ENCODE measurements at regions not wholly inside any gene's neighbourhood (a gene's known extent, or its start where the extent isn't known, plus 50 kb on each side); places are given as distances from the start of the nearest gene placed in this dataset.
"Not testable (repeated sequence)": the region's sequence is repeated elsewhere in the genome, so short reads cannot be mapped to it uniquely, and the experiment has no call there.

DNA sequence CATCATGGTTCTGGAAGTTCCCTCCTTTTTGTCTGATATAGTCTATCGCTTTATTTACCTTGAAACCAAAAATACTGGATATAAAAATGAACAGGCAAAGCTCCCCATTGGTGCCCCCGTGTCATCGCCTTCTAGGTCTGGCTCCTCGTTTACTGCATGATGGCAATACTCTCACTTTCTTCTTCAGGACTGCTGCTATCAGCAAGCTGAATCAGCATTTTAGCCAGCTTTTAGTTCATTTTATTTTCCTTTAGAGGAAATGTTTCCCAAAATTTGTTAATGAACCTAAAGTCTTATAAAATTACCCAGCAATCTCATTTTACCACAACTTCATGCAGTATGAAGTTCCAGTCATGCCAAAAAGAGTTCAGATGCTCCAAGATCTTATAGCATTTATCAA, 80.5 kb downstream of the ZIC3 start:
- DNase-seq = no peak

DNA sequence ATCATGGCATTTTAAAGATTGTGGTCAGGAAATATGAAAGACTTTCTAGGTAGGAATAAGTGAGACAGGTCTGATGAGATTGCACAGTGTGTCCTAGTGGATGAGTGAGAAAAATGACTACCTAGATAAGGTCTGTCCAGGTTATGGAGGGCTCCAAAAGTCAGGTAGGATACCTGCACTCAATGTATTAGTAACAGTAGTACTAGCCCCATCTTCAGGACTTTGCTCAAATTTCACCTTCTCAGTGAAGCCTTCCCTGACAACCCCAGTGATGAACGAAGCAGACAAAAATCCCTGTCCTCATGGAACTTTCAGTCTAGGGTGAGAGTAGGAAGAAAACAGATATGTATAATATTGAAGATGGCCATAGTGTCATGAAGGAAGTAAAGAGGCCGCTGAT, 85.7 kb downstream of the ZIC3 start:
- DNase-seq = no peak

DNA sequence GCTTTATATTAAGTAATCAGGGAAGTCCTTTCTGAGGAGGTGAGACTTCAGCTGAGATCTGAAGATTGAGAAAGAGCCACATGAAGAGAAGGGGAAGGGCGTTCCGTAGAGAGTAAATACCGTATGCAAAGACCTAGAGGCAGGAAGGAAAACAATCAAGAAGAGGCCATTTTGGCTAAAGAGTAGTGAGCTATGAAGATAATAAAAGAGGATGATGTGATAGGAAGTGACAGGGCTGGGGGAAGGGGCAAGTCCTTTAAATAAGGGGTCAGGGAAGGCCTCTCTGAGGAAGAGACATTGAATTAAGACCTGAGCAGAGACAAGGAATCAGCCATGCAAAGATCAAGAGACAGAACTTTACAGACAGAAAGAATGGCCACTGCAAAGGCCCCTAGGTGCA, 86.2 kb downstream of the ZIC3 start:
- DNase-seq = no peak

DNA sequence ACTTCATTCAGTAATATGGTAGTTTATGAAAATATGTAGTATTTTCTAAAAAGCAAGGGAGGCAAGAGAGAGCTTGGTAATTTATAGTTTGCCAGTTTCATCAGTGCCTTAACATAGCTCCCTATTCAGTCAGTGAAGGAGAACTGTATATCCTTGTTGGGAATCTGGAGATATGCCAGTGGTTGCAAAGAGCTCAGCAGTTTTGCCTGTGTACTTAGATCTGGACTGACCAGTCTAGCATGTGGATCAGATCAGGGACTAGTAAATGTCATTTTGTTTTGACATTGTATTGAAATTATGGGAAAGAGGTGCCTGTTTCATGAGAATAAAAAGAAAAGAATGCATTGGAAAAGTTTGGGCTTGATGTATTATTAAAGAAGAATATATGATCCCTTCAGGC, 88.6 kb downstream of the ZIC3 start:
- DNase-seq = no peak

DNA sequence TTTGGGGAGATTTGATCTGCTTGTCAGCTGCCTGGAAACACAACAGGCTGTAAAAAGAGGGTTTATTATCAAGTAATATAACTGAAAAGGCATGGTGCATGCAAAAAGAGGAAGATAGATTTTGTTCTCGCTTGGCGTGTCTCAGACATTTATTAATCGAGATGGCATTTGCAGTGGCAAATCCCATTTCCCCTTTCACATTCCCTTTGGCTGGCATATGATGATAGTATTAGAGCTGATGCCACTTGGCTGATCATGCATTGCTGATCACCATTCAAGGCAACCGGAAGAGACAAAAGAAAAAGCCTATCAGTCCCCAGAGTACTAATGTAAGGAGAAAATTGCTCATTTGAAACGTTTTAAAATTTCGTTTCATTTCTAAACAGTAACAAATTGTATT, 101.8 kb downstream of the ZIC3 start:
- no peak for DNase-seq

DNA sequence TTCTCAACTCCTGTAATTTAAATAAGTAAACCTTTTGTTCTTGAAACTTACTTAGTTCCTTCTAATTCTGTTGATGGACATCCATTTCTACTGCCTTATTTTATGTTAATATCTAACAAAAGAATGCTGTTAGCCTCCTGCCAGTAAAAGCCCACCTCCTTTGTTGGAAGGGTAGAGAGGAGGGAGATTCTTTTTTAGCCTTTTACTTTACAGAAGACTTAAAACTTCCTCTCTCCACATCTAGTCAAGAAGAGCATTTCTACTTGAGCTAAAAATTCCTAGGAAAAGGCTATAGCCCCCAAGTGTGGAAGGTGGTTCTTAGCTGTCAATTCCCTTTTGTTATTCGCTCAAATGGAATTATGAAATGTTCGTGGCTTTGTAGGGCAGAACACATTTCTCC, 118.7 kb downstream of the ZIC3 start:
- DNase-seq = no peak

DNA sequence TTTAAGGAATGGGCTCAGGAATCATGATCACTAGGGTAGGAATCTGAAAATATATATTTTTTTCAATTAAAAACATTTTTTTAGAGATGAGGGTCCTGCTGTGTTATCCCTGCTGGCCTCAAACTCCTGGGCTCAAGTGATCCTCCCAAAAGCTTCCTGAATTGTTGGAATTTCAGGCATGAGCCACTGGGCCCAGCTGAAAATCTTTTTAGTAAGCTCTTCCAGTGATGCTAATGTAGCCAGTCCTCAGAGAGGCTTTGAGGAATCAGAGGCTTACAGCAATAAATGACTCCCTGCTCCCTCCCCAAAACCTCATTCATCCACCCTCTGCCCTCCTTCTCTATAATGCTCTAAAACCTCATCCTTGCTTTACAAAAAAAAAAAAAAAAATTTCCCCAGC, 129.5 kb downstream of the ZIC3 start:
- DNase-seq = no peak

DNA sequence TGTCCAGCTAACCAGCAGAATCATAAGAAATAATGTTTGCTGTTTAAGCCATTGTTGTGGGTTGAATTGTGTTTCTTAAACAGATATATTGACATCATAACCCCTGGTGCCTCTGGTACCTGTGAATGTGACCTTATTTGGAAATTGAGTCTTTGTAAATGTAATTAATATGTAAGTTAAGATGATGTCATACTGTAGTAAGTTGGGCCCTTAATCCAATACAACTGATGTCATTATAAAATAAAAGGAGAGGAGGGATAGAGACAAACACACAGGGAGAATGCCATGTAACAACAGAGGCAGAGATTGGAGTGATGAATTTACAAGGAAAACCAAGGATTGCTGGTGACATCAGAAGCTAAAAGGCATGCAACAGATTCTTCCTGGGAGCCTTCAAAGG, 141.4 kb downstream of the ZIC3 start:
- no peak for DNase-seq

DNA sequence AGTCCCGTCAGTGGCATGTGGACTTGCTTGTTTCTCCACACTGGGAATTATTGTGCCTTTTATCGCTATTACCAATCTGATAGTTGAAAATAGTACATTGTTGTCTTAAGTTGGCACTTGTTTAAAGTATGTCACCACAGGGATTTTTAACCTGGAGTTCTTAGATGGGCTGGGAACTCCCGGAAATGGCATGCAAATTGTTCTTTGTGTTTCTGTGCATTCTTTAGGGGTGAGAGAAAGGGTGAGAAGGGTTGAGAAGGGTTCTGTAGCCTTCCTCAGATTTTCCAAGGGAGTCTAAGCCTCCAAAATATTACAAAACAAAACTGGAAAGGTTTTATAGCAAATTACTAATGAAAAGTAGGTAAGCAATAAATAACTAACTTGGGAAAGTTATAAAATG, 176.9 kb downstream of the ZIC3 start:
- DNase-seq = no peak

DNA sequence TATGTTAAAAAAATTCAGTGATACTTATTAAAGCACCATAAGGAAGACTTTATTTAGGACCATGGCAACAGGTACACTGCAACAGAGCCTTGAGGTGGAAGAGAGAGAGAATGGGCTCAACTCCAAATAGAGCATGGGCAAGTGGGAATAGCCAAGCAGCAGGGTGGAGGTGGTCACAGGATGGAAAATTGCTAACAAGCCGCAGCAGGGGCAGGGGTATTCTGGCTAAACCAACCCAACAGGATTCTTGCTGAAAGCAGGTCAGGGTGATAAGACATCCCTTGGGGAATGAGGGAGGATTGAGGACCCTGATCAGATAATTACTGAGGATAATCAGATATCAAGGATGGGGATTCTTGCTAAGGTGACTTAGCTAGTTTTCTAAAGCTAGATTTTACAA, 177.5 kb downstream of the ZIC3 start:
- DNase-seq = no peak

DNA sequence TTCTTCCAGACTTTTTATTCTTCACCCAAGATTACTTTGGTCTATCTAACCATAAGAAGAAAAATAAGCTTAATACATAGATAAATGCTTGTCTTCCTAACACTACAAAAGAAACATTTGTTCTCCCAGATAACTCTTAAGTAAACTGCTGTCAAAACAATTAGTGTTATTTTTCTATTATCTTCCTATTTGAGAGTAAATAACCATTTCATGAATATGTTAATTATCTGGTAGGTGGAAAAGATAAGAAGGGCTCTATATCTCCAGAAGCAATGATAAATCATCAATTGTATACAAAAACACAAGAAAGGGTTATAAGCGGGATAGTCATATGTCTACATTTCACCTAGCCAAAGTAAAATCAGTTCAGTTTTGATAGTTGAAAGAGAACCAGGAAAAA, 180.4 kb downstream of the ZIC3 start:
- no peak for DNase-seq

DNA sequence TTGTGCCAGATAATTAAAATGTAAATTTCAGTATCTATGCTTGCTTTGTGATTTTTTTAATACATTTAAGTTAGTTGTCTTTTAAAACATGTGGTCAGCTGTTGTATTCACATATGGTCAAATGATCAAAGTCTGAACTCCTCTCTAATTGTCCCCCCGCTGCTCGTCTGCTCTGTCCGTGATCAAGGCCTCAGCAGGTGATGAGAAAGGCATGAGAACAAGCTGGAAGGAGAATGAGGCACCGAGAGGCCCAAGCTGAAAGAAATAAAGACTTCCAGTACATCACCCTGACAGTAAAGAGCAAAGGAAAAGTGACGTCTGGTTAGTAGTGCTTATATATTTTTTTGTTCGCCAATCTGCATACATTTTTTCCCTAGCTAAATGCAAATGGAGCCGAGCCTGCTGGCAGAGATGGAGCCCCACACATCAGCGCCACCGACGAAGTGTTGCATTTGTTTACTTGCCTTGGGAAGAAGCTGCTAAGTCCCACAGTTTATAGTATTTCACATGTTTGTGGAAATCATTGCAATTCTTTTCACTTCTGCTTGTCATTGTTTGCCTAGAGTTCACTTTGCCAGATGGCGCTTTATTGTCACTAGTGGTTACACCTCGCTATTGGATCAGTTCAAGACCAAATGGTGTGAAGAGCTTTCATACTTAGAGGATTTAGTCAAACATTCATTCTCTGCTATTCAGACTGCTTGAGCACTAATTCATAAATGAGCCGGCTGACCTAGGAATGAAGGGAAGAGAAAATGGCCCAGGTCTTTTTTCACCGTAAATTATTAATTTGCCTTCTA, 181.5 kb downstream of the ZIC3 start:
- DNase-seq = no peak

DNA sequence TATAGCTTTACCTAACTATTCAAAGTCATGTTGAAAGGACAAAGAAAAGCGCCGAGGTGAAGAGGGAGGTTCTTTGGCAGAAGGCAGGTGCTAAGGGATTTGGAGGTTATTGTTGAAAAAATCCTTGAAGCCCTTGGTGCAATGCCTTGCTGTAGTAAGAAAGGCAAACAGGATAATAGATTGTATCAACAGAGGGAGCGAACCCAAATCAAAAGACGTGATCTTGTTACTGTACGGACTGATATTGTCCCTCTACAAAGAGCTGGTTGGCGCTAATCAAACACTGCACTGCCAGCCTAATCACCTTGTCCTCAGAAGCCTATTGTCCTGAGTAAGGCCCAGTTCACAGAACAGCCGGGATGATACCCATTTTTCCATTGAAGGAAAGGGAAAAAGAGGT, 182.9 kb downstream of the ZIC3 start:
- peak; percentile 8 for DNase-seq

DNA sequence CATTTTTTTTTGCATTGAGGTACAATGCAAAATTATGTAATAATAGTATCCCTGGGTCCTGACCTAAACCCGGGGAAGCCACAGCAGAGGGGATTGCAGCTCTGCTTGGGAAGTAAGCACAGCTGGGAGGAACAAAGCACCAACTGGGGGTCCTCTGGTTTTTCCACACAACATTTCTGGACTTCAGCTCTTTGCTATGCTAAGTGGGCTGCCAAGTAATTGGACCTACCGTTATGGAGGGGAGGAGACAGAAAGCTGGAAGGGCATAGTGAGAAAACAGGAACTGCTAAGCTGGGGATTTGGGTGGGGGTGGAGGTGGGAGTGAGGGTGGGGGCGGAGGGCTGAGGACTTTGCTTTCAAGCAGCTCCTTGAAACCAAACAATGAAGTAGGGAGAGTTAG, 183.3 kb downstream of the ZIC3 start:
- no peak for DNase-seq

DNA sequence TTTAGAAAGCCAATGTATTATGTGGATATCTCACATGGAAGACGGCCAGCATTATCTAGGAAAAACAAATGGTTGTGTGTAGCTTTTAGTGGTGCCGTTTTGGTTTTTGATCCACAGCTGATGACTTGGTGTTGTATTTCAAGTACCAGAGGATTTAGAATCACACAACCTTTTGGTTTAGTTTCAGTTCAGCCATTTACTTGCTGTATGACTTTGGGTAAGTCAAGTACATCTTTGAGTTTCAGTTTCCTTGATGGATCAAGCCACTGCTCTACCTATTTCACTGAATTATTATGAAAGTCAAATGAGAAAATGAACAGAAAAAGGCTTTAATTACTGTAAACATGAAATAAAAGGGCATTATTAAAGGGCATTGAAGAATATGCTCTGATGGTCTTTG, 205.6 kb downstream of the ZIC3 start:
- no peak for DNase-seq

DNA sequence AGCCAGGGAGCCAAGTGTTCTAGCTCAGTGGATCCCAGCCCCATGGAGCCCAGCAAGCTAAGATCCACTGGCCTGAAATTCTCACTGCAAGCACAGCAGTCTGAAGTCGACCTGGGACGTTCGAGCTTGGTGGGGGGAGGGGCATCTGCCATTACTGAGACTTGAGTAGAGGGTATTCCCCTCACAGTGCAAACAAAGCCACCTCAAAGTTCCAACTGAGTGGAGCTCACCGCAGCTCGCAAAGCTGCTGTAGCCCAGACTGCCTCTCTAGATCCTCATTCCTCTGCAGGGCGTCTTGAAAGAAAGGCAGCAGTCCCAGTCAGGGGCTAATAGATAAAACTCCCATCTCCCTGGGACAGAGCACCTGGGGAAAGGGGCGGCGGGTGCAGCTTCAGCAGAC, 226.3 kb downstream of the ZIC3 start:
- no peak for DNase-seq

DNA sequence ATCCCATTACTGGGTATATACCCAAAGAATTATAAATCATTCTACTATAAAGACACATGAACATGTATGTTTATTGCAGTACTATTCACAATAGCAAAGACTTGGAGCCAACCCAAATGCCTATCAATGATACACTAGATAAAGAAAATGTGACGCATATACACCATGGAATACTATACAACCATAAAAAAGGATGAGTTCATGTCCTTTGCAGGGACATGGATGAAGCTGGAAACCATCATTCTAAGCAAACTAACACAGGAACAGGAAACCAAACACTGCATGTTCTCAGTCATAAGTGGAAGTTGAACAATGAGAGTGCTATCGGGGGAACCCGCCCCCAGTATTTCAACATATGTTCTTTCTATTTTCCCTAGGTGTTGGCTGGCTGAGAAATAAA, 232.0 kb downstream of the ZIC3 start:
- not testable (repeated sequence) for DNase-seq

DNA sequence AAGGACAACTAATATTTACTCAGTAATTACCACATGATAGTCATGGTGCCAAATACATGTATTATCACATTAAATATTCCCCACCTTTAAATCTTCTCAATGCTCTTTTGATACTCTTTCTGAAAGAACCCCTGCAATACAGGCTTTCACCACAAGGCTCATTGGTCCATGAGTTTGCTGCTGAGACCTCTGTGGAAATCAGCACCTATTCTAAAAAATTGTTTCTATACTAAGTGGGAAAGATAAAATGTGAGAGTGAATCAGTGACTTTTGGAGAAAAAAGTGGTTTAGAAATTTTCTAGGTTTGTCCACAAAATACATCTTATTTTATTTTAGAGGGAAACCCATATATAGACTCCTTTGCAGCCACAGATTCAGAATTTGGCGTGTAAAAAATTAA, 257.3 kb downstream of the ZIC3 start:
- DNase-seq = no peak

DNA sequence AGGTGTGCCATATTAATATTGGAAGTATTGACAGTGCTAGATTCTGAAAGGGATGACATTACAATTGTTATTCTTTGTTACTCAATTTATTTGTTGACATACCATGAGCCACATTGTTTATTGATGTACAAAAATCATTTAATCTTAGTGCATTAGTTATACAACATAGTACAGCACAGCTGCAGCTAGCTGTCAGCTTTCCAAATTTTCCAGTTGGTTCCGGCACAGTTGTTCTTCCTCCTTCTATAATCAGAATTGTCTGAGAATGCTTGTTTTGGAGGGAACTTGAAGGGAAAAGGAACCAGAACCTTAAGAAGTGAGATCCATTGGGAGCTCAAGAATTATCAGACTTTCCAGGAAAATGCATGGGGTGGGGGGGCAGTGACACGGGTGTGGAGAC, 281.4 kb downstream of the ZIC3 start:
- no peak for DNase-seq

DNA sequence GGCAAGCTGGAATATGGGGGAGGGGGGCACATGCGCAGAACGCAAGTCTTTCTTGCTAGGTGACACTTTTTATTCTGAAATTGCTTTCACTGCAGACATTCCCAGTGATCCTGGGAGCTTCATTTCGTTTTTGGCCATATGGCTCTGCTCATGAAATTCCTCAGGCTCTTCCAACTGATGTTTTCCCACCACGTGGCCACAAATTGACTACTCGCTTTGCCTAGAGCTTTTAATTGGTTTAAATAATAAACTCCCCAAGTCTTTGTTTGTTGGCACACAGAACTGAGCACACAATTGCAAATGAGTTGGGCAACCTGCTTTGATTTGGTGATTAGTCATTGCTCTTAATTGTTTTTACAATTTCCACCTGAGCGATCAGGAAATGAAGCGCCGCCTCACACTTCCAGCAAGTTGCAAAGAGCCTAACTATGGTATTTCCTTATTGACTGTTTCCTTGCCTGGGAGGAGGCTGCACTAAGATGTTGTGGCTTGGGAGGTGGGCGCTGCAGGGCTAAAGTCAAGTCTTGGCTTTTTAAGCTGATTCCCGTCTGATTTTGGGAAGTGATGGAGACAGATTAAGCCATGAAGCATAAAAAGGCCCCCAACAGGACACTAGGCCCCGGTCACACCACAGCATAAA, 282.5 kb downstream of the ZIC3 start:
- DNase-seq = no peak

DNA sequence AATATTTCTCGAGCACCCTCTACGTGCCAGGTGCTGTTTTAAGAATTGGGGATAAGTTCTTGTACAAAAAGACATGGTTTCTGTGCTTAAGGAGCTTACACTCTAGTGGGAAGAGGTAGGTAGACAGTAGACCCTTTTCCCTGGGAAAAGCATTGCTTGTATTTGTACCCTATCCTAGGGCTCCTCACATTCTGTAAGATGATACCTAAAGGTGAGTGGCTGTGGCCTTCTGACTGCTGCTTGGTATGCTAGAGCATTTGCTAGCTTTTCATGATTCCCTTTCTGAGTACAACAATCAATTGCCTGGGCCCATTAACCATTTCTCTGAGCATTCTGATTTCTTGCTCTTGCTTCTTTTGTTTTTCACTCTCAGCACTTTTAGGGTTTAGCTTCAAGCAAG, 286.6 kb downstream of the ZIC3 start:
- no peak for DNase-seq

DNA sequence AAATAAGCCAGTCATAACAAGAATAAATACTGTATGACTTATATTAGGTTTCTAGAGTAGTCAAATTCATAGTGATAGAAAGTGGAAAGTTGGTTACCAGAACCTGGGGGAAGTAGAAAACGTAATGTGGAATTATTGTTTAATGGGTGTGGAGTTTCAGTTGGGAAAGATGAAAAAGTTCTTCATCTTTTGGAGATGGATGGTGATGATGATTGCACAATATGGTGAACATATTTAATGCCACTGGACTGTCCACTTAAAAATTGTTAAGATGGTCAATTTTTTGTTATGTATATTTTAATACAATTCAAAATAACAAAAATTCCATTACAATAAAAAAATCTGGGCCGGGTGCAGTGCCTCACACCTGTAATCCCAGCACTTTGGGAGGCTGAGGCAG, 289.6 kb downstream of the ZIC3 start:
- no peak for DNase-seq

DNA sequence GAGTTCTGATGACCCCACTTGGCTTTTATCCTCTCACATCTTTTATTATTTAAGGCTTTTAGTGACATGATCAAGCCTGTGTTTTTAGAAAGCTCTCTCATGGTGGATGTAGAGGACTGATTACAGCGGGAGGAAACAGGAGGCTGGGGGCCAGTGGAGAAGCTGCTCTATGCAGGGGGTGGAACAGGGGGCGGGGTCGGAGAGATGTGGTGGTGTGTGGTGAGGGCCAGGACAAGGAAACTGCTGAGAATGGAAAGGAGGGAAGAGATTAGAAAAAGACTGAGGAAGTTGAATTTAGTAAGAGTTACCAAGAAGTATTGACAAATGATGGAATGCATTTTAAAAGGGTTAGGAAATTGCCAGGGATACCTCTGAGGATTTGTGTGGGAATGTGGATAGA, 292.2 kb downstream of the ZIC3 start:
- DNase-seq = no peak

DNA sequence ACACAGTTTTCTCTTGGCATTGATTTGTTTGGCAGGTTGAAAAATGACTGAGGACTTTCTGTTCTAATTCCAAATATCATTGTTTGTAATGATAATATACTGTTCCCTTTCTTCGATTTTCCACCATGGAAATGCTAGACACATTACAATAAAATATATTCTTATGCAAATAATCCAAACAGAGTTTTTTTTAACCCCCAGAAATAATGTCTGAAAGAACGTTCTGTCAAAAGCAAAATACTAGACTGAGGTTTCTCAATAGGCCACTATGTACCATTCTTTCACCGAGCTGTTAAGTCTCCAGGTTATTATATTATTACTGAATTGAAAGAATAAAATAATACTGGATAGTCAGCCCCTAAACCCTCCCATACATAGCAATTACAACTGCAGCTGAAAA, 312.5 kb downstream of the ZIC3 start:
- no peak for DNase-seq

DNA sequence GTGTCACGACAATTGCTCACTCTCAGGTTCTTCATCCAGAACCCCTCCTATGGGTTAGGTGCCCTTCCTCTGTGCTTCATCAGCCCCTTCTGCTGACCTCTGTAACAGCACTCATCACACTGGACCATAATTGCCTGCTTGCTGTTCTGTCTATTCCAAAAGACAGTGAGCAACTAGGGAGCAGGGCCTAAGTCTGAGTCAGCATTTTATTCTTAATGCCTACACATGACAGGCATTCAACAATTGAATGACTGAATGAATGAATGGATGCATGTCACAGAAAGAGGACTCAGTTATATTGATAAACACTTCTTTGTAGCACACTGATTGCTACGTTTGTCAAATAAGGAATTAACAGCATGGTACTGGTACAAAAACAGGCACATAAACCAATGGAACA, 317.0 kb downstream of the ZIC3 start:
- DNase-seq = no peak

Measured in NCI-H2107 (cell line).